Esophagus muscularis mucosa (tissue), 4 donors: ENCODE measurements at regions not wholly inside any gene's neighbourhood (a gene's known extent, or its start where the extent isn't known, plus 50 kb on each side); places are given as distances from the start of the nearest gene placed in this dataset.
A peak's percentile ranks its signal among the peaks of the same experiment; 100 is the strongest.

Source experiments
- DNase-seq: peaks from one replicate; pipeline ENCODE4 v3.0.0-alpha.2; 2017; ENCODE audit errors: extremely low spot score
- H3K27ac ChIP-seq, 4 donors: fragments of 200-600 bp; sonication (generic); replicated peaks in 1 of 4; 1 replicate in 3 of 4; 2 replicates in 1 of 4; pipeline ENCODE4 v1.5.1; 2016 to 2019; ENCODE audit warnings: mild to moderate bottlenecking in 1 of 4
- H3K27me3 ChIP-seq, 4 donors: fragments of 200-600 bp; sonication (generic); one replicate each; pipeline versions ENCODE4 v1.5.1 to v1.6.0; 2016 to 2019
- H3K36me3 ChIP-seq, 4 donors: fragments of 200-600 bp; sonication (generic); one replicate each; pipeline ENCODE4 v1.5.1; 2016 to 2019
- H3K4me1 ChIP-seq, 4 donors: fragments of 200-600 bp; sonication (generic); one replicate each; pipeline ENCODE4 v1.5.1; 2016 to 2019
- H3K4me3 ChIP-seq, 4 donors: fragments of 200-600 bp; sonication (generic); 1 replicate in 2 of 4; 2 replicates in 2 of 4; pipeline ENCODE4 v1.5.1; 2016 to 2019; ENCODE audit warnings: mild to moderate bottlenecking in 4 of 4, moderate library complexity in 1 of 4
- H3K9me3 ChIP-seq, 4 donors: fragments of 200-600 bp; sonication (generic); 1 replicate in 3 of 4; 2 replicates in 1 of 4; pipeline ENCODE4 v1.5.1; 2016 to 2019
- EP300 ChIP-seq: sonication (generic); formaldehyde crosslinking; IDR thresholded peaks from one replicate; pipeline ENCODE4 v1.6.1; 2017; ENCODE audit warnings: antibody characterized with exemption
- POLR2A ChIP-seq: fragments of 450-650 bp; IDR thresholded peaks from one replicate; pipeline ENCODE4 v1.6.1; 2017; ENCODE audit warnings: antibody characterized with exemption, moderate library complexity, mild to moderate bottlenecking, low read depth
- POLR2AphosphoS5 ChIP-seq, 2 donors: sonication (generic); formaldehyde crosslinking; IDR thresholded peaks; one replicate each; pipeline ENCODE4 v1.6.1; 2017; ENCODE audit warnings: antibody characterized with exemption in 2 of 2
- WGBS: methylation state at CpG from one replicate; pipeline ENCODE4 v1.1.5; 2018; 5-methylcytosine and 5-hydroxymethylcytosine counted together
- intact Hi-C: fragments of 100-400 bp; cut with DNase I; formaldehyde crosslinking; loops from one replicate; pipeline ENCODE4 v1.15.1; 2023
- TF ChIP-seq, protein P1 (sequence below), 3 experiments: fragments of 200-600 bp in 2 of 3; fragments of 450-650 bp in 1 of 3; sonication (generic) in 2 of 3; IDR thresholded peaks; one replicate each; pipeline ENCODE4 v1.5.1; 2017 to 2019; ENCODE audit warnings: antibody characterized with exemption in 3 of 3, mild to moderate bottlenecking in 2 of 3, moderate library complexity in 1 of 3

DNA sequence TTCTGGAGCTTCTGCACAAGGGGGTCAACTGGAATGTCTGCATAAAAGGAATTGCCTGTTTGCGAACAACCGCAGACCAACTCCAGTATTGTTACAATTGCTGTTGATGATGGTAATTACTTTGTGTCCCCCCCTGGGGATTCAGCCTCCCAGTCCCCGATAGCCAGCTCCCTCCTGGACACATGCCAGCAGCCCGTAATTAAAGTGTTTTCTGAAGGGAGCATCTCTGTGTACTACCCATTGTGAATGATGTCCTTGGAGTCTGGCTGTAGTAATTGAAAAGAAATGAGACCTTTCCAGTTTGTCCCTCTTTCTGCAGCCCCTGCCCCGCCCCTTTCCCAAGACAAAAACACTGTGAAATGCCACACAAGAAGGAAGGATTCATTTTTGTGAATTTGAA is 377.1 kb upstream of the LCORL start:
- 35% methylated on average over 5 of the region's 5 CpGs for WGBS
- no peaks in the 10 kb centered on the region for H3K4me1 ChIP-seq
- DNase-seq, result peak; percentile 78
- no peak overlapping the region for H3K4me3 ChIP-seq
- intact Hi-C loops, result no loop called here
- H3K27ac ChIP-seq, result no peak overlapping the region
- H3K9me3 ChIP-seq, result no peaks in the 10 kb centered on the region
- no peaks in the 10 kb centered on the region for H3K27me3 ChIP-seq
- TF ChIP-seq, protein P1, sequence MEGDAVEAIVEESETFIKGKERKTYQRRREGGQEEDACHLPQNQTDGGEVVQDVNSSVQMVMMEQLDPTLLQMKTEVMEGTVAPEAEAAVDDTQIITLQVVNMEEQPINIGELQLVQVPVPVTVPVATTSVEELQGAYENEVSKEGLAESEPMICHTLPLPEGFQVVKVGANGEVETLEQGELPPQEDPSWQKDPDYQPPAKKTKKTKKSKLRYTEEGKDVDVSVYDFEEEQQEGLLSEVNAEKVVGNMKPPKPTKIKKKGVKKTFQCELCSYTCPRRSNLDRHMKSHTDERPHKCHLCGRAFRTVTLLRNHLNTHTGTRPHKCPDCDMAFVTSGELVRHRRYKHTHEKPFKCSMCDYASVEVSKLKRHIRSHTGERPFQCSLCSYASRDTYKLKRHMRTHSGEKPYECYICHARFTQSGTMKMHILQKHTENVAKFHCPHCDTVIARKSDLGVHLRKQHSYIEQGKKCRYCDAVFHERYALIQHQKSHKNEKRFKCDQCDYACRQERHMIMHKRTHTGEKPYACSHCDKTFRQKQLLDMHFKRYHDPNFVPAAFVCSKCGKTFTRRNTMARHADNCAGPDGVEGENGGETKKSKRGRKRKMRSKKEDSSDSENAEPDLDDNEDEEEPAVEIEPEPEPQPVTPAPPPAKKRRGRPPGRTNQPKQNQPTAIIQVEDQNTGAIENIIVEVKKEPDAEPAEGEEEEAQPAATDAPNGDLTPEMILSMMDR (IDR thresholded peaks at IDR 0.05), result no peak
- no peak for TF ChIP-seq EP300
- TF ChIP-seq POLR2AphosphoS5 (IDR thresholded peaks at IDR 0.05), result no peak
- TF ChIP-seq POLR2A, result no peak
- no peaks in the 10 kb centered on the region for H3K36me3 ChIP-seq

DNA sequence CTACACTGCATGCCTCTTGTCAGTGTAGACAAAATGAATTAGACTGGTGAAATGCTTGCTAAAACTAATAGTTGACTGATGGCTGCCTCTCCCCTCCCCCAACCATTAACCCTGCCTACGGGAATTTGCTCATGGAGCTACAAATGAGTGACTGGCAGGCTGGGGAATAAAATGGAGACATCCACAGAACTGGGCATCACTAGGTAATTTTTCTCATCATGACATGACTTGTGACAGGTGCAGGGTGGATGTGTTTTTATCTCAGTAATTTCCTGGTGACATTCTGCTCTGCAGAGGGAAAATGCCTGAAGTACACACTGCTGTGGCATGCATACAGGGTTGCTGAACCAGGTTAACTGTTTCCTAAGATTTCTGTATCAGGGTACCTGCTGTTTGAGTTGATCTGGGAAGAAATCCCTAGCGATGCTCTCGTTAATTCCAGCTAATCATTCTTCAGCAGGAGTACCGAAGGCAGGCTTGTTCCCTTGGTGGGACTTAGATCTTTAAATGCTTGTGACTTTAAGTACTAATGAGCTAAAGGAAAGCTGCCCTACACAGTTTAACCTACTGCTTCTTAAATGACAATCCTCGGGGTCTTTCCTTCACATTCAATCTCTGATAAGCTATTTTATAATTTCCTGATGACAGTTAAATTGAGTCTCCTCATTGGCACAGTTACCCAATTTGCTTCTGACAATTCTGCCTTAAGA is 376.3 kb upstream of the LCORL start:
- Histone ChIP-seq H3K4me1 (no peaks in the 10 kb centered on the region), H3K4me3 (no peak overlapping the region), H3K27me3 (no peaks in the 10 kb centered on the region), H3K27ac (no peak overlapping the region), H3K9me3 (no peaks in the 10 kb centered on the region), H3K36me3 (no peaks in the 10 kb centered on the region)
- 74% methylated on average over 5 of the region's 5 CpGs for WGBS
- peak; percentile 50 for DNase-seq
- intact Hi-C loops, result no loop called here
- TF ChIP-seq EP300 (no peak), POLR2A (no peak), POLR2AphosphoS5 (IDR thresholded peaks at IDR 0.05) (no peak)
- TF ChIP-seq, protein P1 (IDR thresholded peaks at IDR 0.05), result no peak

DNA sequence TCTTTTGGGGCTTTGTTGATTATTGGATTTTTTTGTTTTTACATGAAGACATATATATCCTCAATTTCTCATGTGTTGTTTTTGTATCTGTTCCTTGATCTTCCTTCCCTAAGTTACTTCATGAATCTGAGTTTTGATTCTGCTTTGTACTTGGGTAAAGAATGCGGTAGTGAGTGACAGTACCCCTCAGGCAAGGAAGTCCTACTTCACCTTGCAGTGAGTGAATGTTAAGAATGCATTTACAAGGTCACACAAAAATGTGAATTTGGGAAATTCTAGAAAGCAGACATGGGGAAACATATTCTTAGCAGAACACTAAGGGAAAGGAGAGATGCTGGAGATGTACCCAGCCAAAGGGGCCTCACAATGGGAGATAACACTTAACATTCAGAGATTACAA is 373.1 kb upstream of the LCORL start:
- Histone ChIP-seq H3K36me3 (no peaks in the 10 kb centered on the region), H3K4me1 (no peaks in the 10 kb centered on the region), H3K27ac (no peak overlapping the region), H3K4me3 (no peak overlapping the region), H3K9me3 (no peaks in the 10 kb centered on the region), H3K27me3 (no peaks in the 10 kb centered on the region)
- 83% methylated on average over 1 of the region's 1 CpG for WGBS
- intact Hi-C loops, result no loop called here
- no peak for DNase-seq
- TF ChIP-seq EP300 (no peak), POLR2AphosphoS5 (IDR thresholded peaks at IDR 0.05) (no peak), POLR2A (no peak)
- TF ChIP-seq, protein P1 (IDR thresholded peaks at IDR 0.05), result no peak

DNA sequence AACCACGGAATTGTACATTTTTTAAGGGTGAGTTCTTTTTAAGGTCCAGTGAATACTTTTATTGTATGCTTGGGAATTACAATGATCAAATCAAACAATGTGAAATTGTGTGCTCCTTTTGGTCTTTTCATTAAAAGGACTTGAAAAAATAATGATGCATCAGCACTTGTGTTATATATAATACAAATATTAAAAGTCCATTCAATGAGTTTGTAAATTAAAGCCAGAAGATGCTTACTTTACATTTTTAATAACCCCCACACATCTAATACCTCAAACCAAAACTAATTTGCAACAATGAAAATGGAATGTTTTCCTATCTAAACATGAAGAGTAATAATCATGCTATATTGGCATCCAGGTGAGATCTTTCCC is 369.8 kb upstream of the LCORL start:
- Histone ChIP-seq H3K27ac (no peak overlapping the region), H3K36me3 (no peaks in the 10 kb centered on the region), H3K4me1 (no peaks in the 10 kb centered on the region), H3K9me3 (no peaks in the 10 kb centered on the region), H3K27me3 (no peaks in the 10 kb centered on the region), H3K4me3 (no peak overlapping the region)
- intact Hi-C loops, result no loop called here
- 68% methylated on average over 1 of the region's 1 CpG for WGBS
- no peak for DNase-seq
- no peak for TF ChIP-seq POLR2AphosphoS5 (IDR thresholded peaks at IDR 0.05)
- TF ChIP-seq, protein P1 (IDR thresholded peaks at IDR 0.05), result no peak
- TF ChIP-seq EP300, result no peak
- no peak for TF ChIP-seq POLR2A
